ENCODE measurements at regions not wholly inside any gene's neighbourhood (a gene's known extent, or its start where the extent isn't known, plus 50 kb on each side); places are given as distances from the start of the nearest gene placed in this dataset.

- no peak for TF ChIP-seq SP1 (IDR thresholded peaks at IDR 0.05)
- TF ChIP-seq FOXM1 (IDR thresholded peaks at IDR 0.05; ENCODE audit: borderline replicate concordance), result no peak
- TF ChIP-seq PKNOX1 (IDR thresholded peaks at IDR 0.05), result no peak
- no peak for TF ChIP-seq ELF4 (IDR thresholded peaks at IDR 0.05)
- TF ChIP-seq BHLHE40 (IDR thresholded peaks at IDR 0.05; ENCODE audit: borderline replicate concordance), result no peak
- no peak for TF ChIP-seq ZNF384 (IDR thresholded peaks at IDR 0.05)
- TF ChIP-seq FOXK2 (IDR thresholded peaks at IDR 0.05), result no peak
- TF ChIP-seq ARNT (IDR thresholded peaks at IDR 0.05), result no peak
- TF ChIP-seq SUZ12 (IDR thresholded peaks at IDR 0.05), result no peak
- TF ChIP-seq HDGF (IDR thresholded peaks at IDR 0.05; ENCODE audit: borderline replicate concordance), result no peak
- no peak for TF ChIP-seq NFRKB (IDR thresholded peaks at IDR 0.05)
- no peak for TF ChIP-seq LEF1 (IDR thresholded peaks at IDR 0.05; ENCODE audit: borderline replicate concordance)
- no peak for TF ChIP-seq TARDBP (IDR thresholded peaks at IDR 0.05)
These were observed 133.5 kb upstream of the ZBED5 start for GRCh38 chr11:10991393-10991792.
